ENCODE measurements at regions not wholly inside any gene's neighbourhood (a gene's known extent, or its start where the extent isn't known, plus 50 kb on each side); places are given as distances from the start of the nearest gene placed in this dataset.

DNA sequence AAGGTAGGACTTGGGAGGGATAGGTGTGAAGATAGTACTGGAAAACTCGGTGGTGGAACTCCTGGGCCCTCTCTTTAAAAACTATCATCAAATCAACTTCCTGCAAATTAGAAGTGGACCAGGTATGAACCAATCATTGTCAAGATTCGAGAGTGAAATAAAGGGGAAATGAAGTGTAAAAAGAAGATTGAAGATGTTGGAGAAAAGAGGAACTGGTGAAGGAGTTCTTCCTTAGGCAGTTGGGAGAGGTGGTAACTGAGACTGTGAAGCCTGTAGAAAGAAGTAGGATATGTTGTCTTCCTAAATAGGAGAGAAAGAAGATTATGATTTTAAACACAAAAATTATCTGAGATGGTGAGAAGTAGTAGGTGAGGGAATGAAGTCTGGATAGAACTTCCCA, 212.2 kb downstream of the PPP1R2C start:
- H3K4me3 ChIP-seq (ENCODE audit: low read depth, low read length), result no peak overlapping the region
- POLR2A ChIA-PET, result interaction anchor here (0.6 kb wide), 1 partner anchor 1481 kb away, joined by 3 read pairs; the partner anchor contains the start of gene USP9X
- H3K36me3 ChIP-seq (ENCODE audit: control insufficient read depth in 2 of 2, insufficient read depth in 1 of 2, low read length in 2 of 2), result no peaks in the 10 kb centered on the region
- CTCF ChIA-PET, result no interaction called here
- TF ChIP-seq ZNF571 (tag by site-specific recombination; IDR thresholded peaks at IDR 0.05) (no peak), ZNF548 (tag by site-specific recombination; IDR thresholded peaks at IDR 0.05) (no peak), ZNF501 (tag by site-specific recombination; IDR thresholded peaks at IDR 0.05) (no peak)
- no peak overlapping the region for H3K27ac ChIP-seq (ENCODE audit: extremely low read depth, low read depth, low read length)
- no peaks in the 10 kb centered on the region for H3K9me3 ChIP-seq (ENCODE audit: control insufficient read depth, insufficient read depth, low read depth, low read length)
- no peaks in the 10 kb centered on the region for H3K4me1 ChIP-seq (ENCODE audit: control insufficient read depth, insufficient read depth, low read length)

DNA sequence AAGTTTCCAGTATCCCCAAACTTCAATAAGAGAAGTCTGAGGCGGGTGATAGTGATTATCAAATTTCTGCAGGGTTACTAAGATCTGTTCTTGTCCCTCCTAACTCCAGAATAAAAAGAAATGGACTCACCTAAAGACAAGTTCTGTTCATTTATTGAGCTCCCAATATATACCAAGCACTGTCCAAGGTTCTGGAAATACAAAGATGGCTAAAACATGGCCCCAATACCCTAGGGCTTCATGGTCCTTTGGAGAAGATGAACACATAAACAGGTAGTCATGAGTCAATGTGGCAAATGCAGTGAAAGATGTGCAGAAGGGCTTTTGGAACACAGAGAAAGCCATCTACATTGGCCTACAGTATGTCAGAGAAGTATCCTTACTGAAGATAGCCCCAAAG, 231.2 kb downstream of the PPP1R2C start:
- no peak overlapping the region for H3K27ac ChIP-seq (ENCODE audit: extremely low read depth, low read depth, low read length)
- ChIA-PET CTCF (interaction anchor here (0.6 kb wide), 1 partner anchor 172 kb away, joined by 3 read pairs; no protein-coding TSS in a partner anchor), POLR2A (no interaction called here)

GRCh38 chrX:42544883-42545282, 233.1 kb downstream of the PPP1R2C start:
- ChIA-PET POLR2A (no interaction called here), CTCF (no interaction called here)
- H3K36me3 ChIP-seq (ENCODE audit: control insufficient read depth in 2 of 2, insufficient read depth in 1 of 2, low read length in 2 of 2), result no peaks in the 10 kb centered on the region
- no peaks in the 10 kb centered on the region for H3K4me1 ChIP-seq (ENCODE audit: control insufficient read depth, insufficient read depth, low read length)
- no peak overlapping the region for H3K27ac ChIP-seq (ENCODE audit: extremely low read depth, low read depth, low read length)
- TF ChIP-seq SALL2 (tag by site-specific recombination; IDR thresholded peaks at IDR 0.05; ENCODE audit: borderline replicate concordance) (no peak), ZNF112 (tag by site-specific recombination; IDR thresholded peaks at IDR 0.05) (no peak), GLIS1 (tag by site-specific recombination; IDR thresholded peaks at IDR 0.05) (no peak), ZNF155 (tag by site-specific recombination; IDR thresholded peaks at IDR 0.05) (no peak)
- H3K4me3 ChIP-seq (ENCODE audit: low read depth, low read length), result no peak overlapping the region
- no peaks in the 10 kb centered on the region for H3K9me3 ChIP-seq (ENCODE audit: control insufficient read depth, insufficient read depth, low read depth, low read length)

More for the DNA sequence above, 231.2 kb downstream of the PPP1R2C start:
- Histone ChIP-seq H3K4me3 (ENCODE audit: low read depth, low read length) (no peak overlapping the region), H3K4me1 (ENCODE audit: control insufficient read depth, insufficient read depth, low read length) (no peaks in the 10 kb centered on the region), H3K9me3 (ENCODE audit: control insufficient read depth, insufficient read depth, low read depth, low read length) (no peaks in the 10 kb centered on the region), H3K36me3 (ENCODE audit: control insufficient read depth in 2 of 2, insufficient read depth in 1 of 2, low read length in 2 of 2) (no peaks in the 10 kb centered on the region)
- TF ChIP-seq KLF17 (tag by site-specific recombination; IDR thresholded peaks at IDR 0.05), result no peak
- TF ChIP-seq ZFP3 (tag by site-specific recombination; IDR thresholded peaks at IDR 0.05; ENCODE audit: low read depth), result no peak
- TF ChIP-seq ZNF404 (tag by site-specific recombination; IDR thresholded peaks at IDR 0.05), result no peak

DNA sequence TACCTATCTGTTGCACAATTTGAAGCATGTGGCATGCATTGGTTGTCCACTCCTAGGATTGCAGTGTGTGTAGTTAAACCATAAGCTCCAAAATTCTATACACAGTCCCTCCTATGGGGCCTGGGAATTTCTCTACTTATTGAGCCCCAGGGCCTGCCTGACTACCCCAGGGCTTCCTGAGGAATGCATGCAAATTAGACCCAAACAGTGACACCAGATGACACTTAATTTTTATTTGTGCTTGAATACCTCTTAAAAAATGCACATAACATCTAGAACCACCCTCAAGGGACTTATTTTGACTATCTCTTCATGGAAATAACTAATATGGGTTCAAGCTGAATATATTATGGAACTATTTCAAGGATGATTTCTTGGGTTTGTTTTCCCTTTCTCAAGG, 236.4 kb downstream of the PPP1R2C start:
- Histone ChIP-seq H3K36me3 (ENCODE audit: control insufficient read depth in 2 of 2, insufficient read depth in 1 of 2, low read length in 2 of 2) (no peaks in the 10 kb centered on the region), H3K4me1 (ENCODE audit: control insufficient read depth, insufficient read depth, low read length) (no peaks in the 10 kb centered on the region), H3K9me3 (ENCODE audit: control insufficient read depth, insufficient read depth, low read depth, low read length) (no peaks in the 10 kb centered on the region), H3K27ac (ENCODE audit: extremely low read depth, low read depth, low read length) (no peak overlapping the region), H3K4me3 (ENCODE audit: low read depth, low read length) (no peak overlapping the region)
- TF ChIP-seq MYNN (tag by site-specific recombination; IDR thresholded peaks at IDR 0.05; ENCODE audit: borderline replicate concordance) (no peak), GFI1B (tag by site-specific recombination; IDR thresholded peaks at IDR 0.05) (no peak), SCRT1 (tag by site-specific recombination; IDR thresholded peaks at IDR 0.05; ENCODE audit: borderline replicate concordance) (no peak), EGR2 (tag by site-specific recombination; IDR thresholded peaks at IDR 0.05; ENCODE audit: low read depth) (no peak), KLF7 (tag by site-specific recombination; IDR thresholded peaks at IDR 0.05; ENCODE audit: borderline replicate concordance) (no peak)
- POLR2A ChIA-PET, result no interaction called here
- CTCF ChIA-PET, result no interaction called here

DNA sequence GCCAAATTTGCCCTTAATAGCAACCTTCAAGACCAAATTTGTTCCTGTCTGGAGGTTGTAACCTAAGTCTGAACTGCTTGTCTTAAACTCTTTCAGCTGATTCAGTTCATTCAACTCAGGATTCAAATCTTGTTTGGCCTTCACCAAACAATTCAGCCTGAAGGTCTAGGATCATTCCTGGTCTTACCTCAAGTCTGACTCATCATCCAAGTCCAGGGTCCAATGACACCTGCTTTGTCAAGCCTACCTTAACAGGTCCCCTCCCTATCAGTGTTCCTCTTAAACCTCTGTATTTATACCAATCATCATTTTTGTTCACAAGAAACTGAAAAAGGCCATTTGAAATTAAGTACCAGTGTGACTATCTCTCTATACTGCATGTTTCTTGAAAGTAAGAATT, 237.8 kb downstream of the PPP1R2C start:
- no peak overlapping the region for H3K27ac ChIP-seq (ENCODE audit: extremely low read depth, low read depth, low read length)
- H3K36me3 ChIP-seq (ENCODE audit: control insufficient read depth in 2 of 2, insufficient read depth in 1 of 2, low read length in 2 of 2), result no peaks in the 10 kb centered on the region
- no peaks in the 10 kb centered on the region for H3K4me1 ChIP-seq (ENCODE audit: control insufficient read depth, insufficient read depth, low read length)
- H3K4me3 ChIP-seq (ENCODE audit: low read depth, low read length), result no peak overlapping the region
- H3K9me3 ChIP-seq (ENCODE audit: control insufficient read depth, insufficient read depth, low read depth, low read length), result no peaks in the 10 kb centered on the region
- ChIA-PET CTCF (no interaction called here), POLR2A (no interaction called here)
- TF ChIP-seq ZNF660 (tag by site-specific recombination; IDR thresholded peaks at IDR 0.05) (no peak), ZBTB48 (tag by site-specific recombination; IDR thresholded peaks at IDR 0.05) (no peak), PATZ1 (tag by site-specific recombination; IDR thresholded peaks at IDR 0.05) (no peak), ZNF558 (tag by site-specific recombination; IDR thresholded peaks at IDR 0.05) (no peak), HOXA7 (CRISPR knock-in tag; IDR thresholded peaks at IDR 0.05; ENCODE audit: borderline replicate concordance) (no peak), ZNF391 (tag by site-specific recombination; IDR thresholded peaks at IDR 0.05; ENCODE audit: borderline replicate concordance, low read depth) (no peak), HIC1 (tag by site-specific recombination; IDR thresholded peaks at IDR 0.05) (no peak)

All from HEK293 (cell line).